ENCODE measurements at regions not wholly inside any gene's neighbourhood (a gene's known extent, or its start where the extent isn't known, plus 50 kb on each side); places are given as distances from the start of the nearest gene placed in this dataset.

DNA sequence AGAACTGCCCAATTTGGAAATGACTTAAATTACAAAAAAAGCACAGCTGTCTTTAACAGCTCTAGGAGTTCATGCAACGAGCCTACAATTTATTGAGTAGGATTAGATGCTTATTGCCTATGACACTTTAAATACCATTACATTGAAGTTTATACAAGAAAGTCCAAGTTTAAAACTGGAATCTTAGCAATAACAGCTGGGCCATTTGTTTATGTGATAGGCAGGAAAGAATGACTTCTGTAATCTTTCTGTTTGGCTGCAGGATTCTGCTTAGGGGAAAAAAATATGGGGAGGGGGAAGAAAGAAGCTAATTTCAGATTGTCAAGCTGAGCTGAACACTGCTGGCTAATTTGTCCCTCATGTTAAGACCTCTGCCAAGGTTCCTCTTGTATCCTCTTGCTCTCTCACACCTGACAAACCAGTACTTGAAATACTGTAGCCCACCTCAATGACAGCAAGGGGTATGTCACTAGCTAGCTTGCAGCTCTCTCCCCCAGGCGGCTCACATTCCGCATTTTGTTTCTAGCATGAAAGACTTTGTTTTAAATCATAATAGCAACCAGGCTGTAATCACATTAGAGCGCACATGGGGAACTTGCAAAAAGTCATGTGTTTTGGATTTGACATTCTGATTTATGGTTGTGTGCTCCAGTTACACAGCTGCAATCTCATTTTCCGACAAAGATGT is 384.8 kb downstream of the BMP4 start:
- Mint-ChIP-seq H3K36me3 (ENCODE audit: low read depth) (peaks cover 14% of the 10 kb centered on the region), H3K4me1 (peaks cover 32% of the 10 kb centered on the region), H3K4me3 (no peak overlapping the region), H3K27me3 (ENCODE audit: low read depth, poor library complexity) (no peaks in the 10 kb centered on the region), H3K27ac (no peak overlapping the region), H3K9me3 (peaks cover 32% of the 10 kb centered on the region)
- peak; percentile 4 for DNase-seq
- no peak for TF ChIP-seq CTCF (IDR thresholded peaks at IDR 0.05)

DNA sequence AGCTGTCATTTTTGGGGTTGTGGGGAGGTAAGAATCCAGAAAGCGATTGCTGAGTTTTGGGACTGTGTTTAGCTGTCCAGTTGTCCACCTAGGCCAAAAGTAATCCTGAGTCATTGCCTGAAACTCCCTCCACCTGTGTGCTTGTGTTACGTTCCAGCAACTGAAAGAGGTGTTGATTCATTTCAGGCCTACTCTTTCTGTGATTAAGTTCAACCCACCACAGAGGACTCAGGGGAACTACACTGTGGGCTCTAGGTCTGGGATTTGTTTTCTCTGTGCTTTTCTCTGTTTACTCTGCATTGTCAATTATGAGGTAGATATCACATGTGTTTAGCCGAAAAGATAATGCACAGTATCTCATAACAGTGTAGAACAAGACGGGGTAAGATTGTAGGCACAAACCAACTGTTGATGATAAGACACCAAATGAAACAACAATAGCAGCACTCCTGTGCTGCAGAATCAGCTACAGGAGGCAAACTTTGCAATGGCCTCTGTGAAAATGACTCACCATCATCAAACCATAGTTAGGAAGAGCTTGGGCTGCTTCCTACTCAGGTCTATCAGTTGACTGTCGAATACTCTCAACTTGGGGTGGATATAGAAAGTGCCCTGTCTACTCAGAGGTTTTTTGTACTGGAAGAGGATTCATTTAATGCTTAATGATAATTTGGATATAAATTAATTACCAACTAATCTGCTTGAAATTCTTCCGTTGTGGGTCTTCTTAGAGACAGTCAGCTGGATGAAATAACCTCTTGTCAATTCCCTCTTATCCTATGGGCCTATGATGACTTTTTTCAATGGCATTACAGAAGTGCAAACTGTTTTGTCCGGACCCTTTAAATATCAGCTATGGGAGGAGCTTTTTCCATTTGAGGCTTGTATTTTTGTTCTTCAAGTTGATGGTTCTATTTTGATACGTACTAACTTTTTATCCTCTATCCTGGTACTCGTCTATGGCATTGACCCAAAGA is 385.9 kb downstream of the BMP4 start:
- no peak for DNase-seq
- peaks cover 22% of the 10 kb centered on the region for H3K9me3 Mint-ChIP-seq
- H3K4me1 Mint-ChIP-seq = peaks cover 32% of the 10 kb centered on the region
- no peak overlapping the region for H3K27ac Mint-ChIP-seq
- H3K27me3 Mint-ChIP-seq (ENCODE audit: low read depth, poor library complexity) = no peaks in the 10 kb centered on the region
- peaks cover 7% of the 10 kb centered on the region for H3K36me3 Mint-ChIP-seq (ENCODE audit: low read depth)
- TF ChIP-seq CTCF (IDR thresholded peaks at IDR 0.05) = no peak
- no peak overlapping the region for H3K4me3 Mint-ChIP-seq

DNA sequence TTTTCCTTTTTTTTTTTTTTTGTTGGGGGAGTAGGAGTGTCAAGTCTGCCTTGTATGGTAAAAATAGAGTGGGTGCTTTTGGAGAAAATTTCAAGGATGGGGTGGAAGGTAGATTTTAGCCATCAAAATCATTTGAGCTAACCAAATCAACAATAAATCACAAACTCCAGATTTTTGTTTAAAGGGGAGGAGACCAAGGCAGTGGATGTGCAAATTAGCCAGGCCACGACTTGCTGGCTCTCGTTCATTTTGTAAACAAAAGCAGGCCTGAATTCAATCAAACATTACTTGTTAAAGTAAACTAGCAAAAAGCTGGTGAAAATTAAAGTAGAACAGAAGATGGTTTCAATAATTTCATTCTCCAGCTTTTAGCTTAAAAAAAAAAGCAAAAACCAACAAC is 387.2 kb downstream of the BMP4 start:
- H3K27ac Mint-ChIP-seq = no peak overlapping the region
- peaks cover 10% of the 10 kb centered on the region for H3K9me3 Mint-ChIP-seq
- peaks cover 39% of the 10 kb centered on the region for H3K4me1 Mint-ChIP-seq
- H3K4me3 Mint-ChIP-seq = no peak overlapping the region
- DNase-seq = no peak
- no peaks in the 10 kb centered on the region for H3K27me3 Mint-ChIP-seq (ENCODE audit: low read depth, poor library complexity)
- H3K36me3 Mint-ChIP-seq (ENCODE audit: low read depth) = peaks cover 2% of the 10 kb centered on the region
- no peak for TF ChIP-seq CTCF (IDR thresholded peaks at IDR 0.05)

- peaks cover 12% of the 10 kb centered on the region for H3K36me3 Mint-ChIP-seq (ENCODE audit: low read depth)
Measured at GRCh38 chr14:53567236-53567780, 389.3 kb downstream of the BMP4 start.

GRCh38 chr14:53564870-53565269 is 391.8 kb downstream of the BMP4 start:
- Mint-ChIP-seq H3K9me3 (peaks cover 35% of the 10 kb centered on the region), H3K27ac (no peak overlapping the region), H3K36me3 (ENCODE audit: low read depth) (peaks cover 16% of the 10 kb centered on the region), H3K27me3 (ENCODE audit: low read depth, poor library complexity) (no peaks in the 10 kb centered on the region), H3K4me1 (peaks cover 14% of the 10 kb centered on the region), H3K4me3 (no peak overlapping the region)
- DNase-seq = no peak
- no peak for TF ChIP-seq CTCF (IDR thresholded peaks at IDR 0.05)

More at GRCh38 chr14:53567236-53567780, 389.3 kb downstream of the BMP4 start:
- H3K27me3 Mint-ChIP-seq (ENCODE audit: low read depth, poor library complexity) = no peaks in the 10 kb centered on the region
- no peak for DNase-seq
- peaks cover 20% of the 10 kb centered on the region for H3K9me3 Mint-ChIP-seq
- no peak overlapping the region for H3K4me3 Mint-ChIP-seq
- H3K27ac Mint-ChIP-seq = no peak overlapping the region
- peaks cover 38% of the 10 kb centered on the region for H3K4me1 Mint-ChIP-seq
- no peak for TF ChIP-seq CTCF (IDR thresholded peaks at IDR 0.05)
